H1 (cell line): ENCODE measurements at regions not wholly inside any gene's neighbourhood (a gene's known extent, or its start where the extent isn't known, plus 50 kb on each side); places are given as distances from the start of the nearest gene placed in this dataset.

ENCODE experiments used
- CTCF ChIA-PET: fragments of 300-600 bp; sonication (Branson Sonifier 250); formaldehyde crosslinking; loops from one replicate; lab custom pipeline; 2021; ENCODE audit not compliant: partially characterized antibody; lab: Charles Lee
- POLR2A ChIA-PET: fragments of 300-600 bp; sonication (Branson Sonifier 250); formaldehyde crosslinking; loops from one replicate; lab custom pipeline; 2021; ENCODE audit warnings: inconsistent platforms; ENCODE audit not compliant: partially characterized antibody; lab: Charles Lee
- DNase-seq, 2 experiments: peaks; one replicate each; pipeline versions ENCODE4 v3.0.0 to v3.0.0-alpha.2; 2010 to 2022; ENCODE audit warnings: low spot score in 2 of 2, low read depth in 1 of 2, mixed read lengths in 1 of 2
- FAIRE-seq: peaks from 2 replicates; lab custom pipeline; 2011; peaks lifted over from hg19 to GRCh38; lab: Jason Lieb, UNC
- H2AFZ ChIP-seq: 2 replicates; pipeline ENCODE4 v1.8.1; 2012; ENCODE audit warnings: low read length, inconsistent platforms
- H2AK5ac ChIP-seq: 2 replicates; pipeline ENCODE4 v1.6.1; 2013; ENCODE audit warnings: low read depth, low read length
- H2BK120ac ChIP-seq: replicated peaks from 2 replicates; pipeline ENCODE3; 2013; ENCODE audit warnings: low read depth, low read length, inconsistent platforms
- H2BK12ac ChIP-seq: 2 replicates; pipeline ENCODE4 v1.6.1; 2013; ENCODE audit warnings: low read depth, low read length
- H2BK15ac ChIP-seq: 2 replicates; pipeline ENCODE4 v1.6.1; 2013; ENCODE audit warnings: low read length
- H2BK20ac ChIP-seq: 2 replicates; pipeline ENCODE4 v1.6.1; 2013; ENCODE audit warnings: low read length
- H2BK5ac ChIP-seq: 2 replicates; pipeline ENCODE4 v1.6.1; 2013; ENCODE audit warnings: low read depth, low read length
- H3K14ac ChIP-seq: 2 replicates; pipeline ENCODE4 v1.6.1; 2013; ENCODE audit warnings: inconsistent platforms; ENCODE audit not compliant: insufficient read length
- H3K18ac ChIP-seq: 2 replicates; pipeline ENCODE4 v1.6.1; 2013; ENCODE audit warnings: low read length; ENCODE audit errors: extremely low read depth
- H3K23ac ChIP-seq: 2 replicates; pipeline ENCODE4 v1.6.1; 2013; ENCODE audit warnings: inconsistent platforms; ENCODE audit not compliant: insufficient read length
- H3K23me2 ChIP-seq: 2 replicates; pipeline ENCODE4 v1.6.1; 2013; ENCODE audit warnings: low read depth, low read length
- H3K27ac ChIP-seq: 2 replicates; pipeline ENCODE4 v1.6.1; 2011; ENCODE audit warnings: low read depth, low read length, inconsistent platforms
- H3K27me3 ChIP-seq, 4 experiments: replicated peaks in 1 of 4; 1 replicate in 1 of 4; 2 replicates in 3 of 4; pipeline versions ENCODE4 v1.6.1 to v1.8.1; 2011 to 2013; ENCODE audit warnings: low read length in 3 of 4, mild to moderate bottlenecking in 3 of 4, inconsistent platforms in 2 of 4, mixed read lengths in 2 of 4, moderate library complexity in 1 of 4; ENCODE audit not compliant: control insufficient read depth in 3 of 4, insufficient read depth in 3 of 4; ENCODE audit errors: extremely low read depth in 1 of 4
- H3K36me3 ChIP-seq, 4 experiments: 2 replicates each; pipeline versions ENCODE4 v1.6.1 to v1.8.1; 2011 to 2013; ENCODE audit warnings: mild to moderate bottlenecking in 4 of 4, low read length in 3 of 4, moderate library complexity in 2 of 4, control low read depth in 1 of 4, inconsistent platforms in 1 of 4; ENCODE audit not compliant: insufficient read depth in 4 of 4, control insufficient read depth in 2 of 4
- H3K4ac ChIP-seq: replicated peaks from 2 replicates; pipeline ENCODE3; 2013; ENCODE audit warnings: low read length, low read depth, mixed read lengths, inconsistent platforms; ENCODE audit not compliant: insufficient read length
- H3K4me1 ChIP-seq, 4 experiments: replicated peaks in 1 of 4; 1 replicate in 1 of 4; 2 replicates in 3 of 4; pipeline versions ENCODE4 v1.6.1 to v1.8.1; 2011 to 2013; ENCODE audit warnings: low read length in 3 of 4, inconsistent platforms in 2 of 4, mixed read lengths in 1 of 4; ENCODE audit not compliant: insufficient read depth in 4 of 4, control insufficient read depth in 3 of 4
- H3K4me2 ChIP-seq, 2 experiments: 2 replicates each; pipeline versions ENCODE4 v1.6.1 to v1.8.1; 2011 to 2013; ENCODE audit warnings: low read depth in 2 of 2, low read length in 2 of 2, control low read depth in 1 of 2, inconsistent platforms in 1 of 2, mild to moderate bottlenecking in 1 of 2; ENCODE audit not compliant: insufficient read depth in 1 of 2
- H3K4me3 ChIP-seq, 4 experiments: fragments of 200-600, 300-600 bp in 1 of 4; sonication (generic), shearing (Covaris generic), sonication (Bioruptor Twin) in 1 of 4; 2 replicates each; pipeline versions ENCODE4 v1.5.1 to v1.8.1; 2011 to 2016; ENCODE audit warnings: low read length in 4 of 4, low read depth in 3 of 4, control low read depth in 2 of 4, inconsistent platforms in 2 of 4, mild to moderate bottlenecking in 2 of 4, mixed read lengths in 1 of 4, moderate library complexity in 1 of 4; ENCODE audit not compliant: insufficient read depth in 2 of 4; ENCODE audit errors: extremely low read depth in 1 of 4
- H3K56ac ChIP-seq: replicated peaks from 2 replicates; pipeline ENCODE3; 2013; ENCODE audit warnings: low read depth, mild to moderate bottlenecking, mixed read lengths, low read length, inconsistent platforms; ENCODE audit not compliant: insufficient read length
- H3K79me1 ChIP-seq: 2 replicates; pipeline ENCODE4 v1.6.1; 2013; ENCODE audit warnings: low read depth, low read length, control low read depth
- H3K79me2 ChIP-seq, 2 experiments: 2 replicates each; pipeline versions ENCODE4 v1.6.1 to v1.8.1; 2012 to 2013; ENCODE audit warnings: low read length in 2 of 2, mild to moderate bottlenecking in 2 of 2, inconsistent platforms in 1 of 2; ENCODE audit not compliant: insufficient read depth in 2 of 2, control insufficient read depth in 1 of 2
- H3K9ac ChIP-seq, 4 experiments: replicated peaks in 1 of 4; 1 replicate in 1 of 4; 2 replicates in 3 of 4; pipeline versions ENCODE4 v1.6.1 to v1.8.1; 2011 to 2013; ENCODE audit warnings: low read depth in 3 of 4, low read length in 3 of 4, control low read depth in 2 of 4, mild to moderate bottlenecking in 2 of 4, moderate library complexity in 2 of 4, inconsistent platforms in 1 of 4; ENCODE audit errors: extremely low read depth in 1 of 4
- H3K9me3 ChIP-seq, 2 experiments: 2 replicates each; pipeline versions ENCODE4 v1.6.1 to v1.8.1; 2012 to 2013; ENCODE audit warnings: mild to moderate bottlenecking in 2 of 2, moderate library complexity in 2 of 2, control low read depth in 1 of 2, inconsistent platforms in 1 of 2, low read depth in 1 of 2, low read length in 1 of 2, mixed read lengths in 1 of 2; ENCODE audit not compliant: insufficient read depth in 2 of 2
- H4K20me1 ChIP-seq, 2 experiments: replicated peaks in 1 of 2; 2 replicates each; pipeline versions ENCODE3 to v1.8.1; 2011 to 2013; ENCODE audit warnings: inconsistent platforms in 2 of 2, low read length in 2 of 2, mild to moderate bottlenecking in 1 of 2; ENCODE audit not compliant: insufficient read depth in 2 of 2, control insufficient read depth in 1 of 2
- H4K5ac ChIP-seq: 2 replicates; pipeline ENCODE4 v1.6.1; 2013; ENCODE audit warnings: low read length, low read depth, mixed read lengths, inconsistent platforms; ENCODE audit not compliant: insufficient read length
- H4K8ac ChIP-seq: 2 replicates; pipeline ENCODE4 v1.8.0; 2013; ENCODE audit warnings: mild to moderate bottlenecking, moderate library complexity, low read length, inconsistent platforms; ENCODE audit not compliant: insufficient read depth; ENCODE audit errors: extremely low read depth
- H4K91ac ChIP-seq: replicated peaks from 2 replicates; pipeline ENCODE3; 2013; ENCODE audit warnings: low read length, mixed read lengths, inconsistent platforms; ENCODE audit not compliant: insufficient read length
- ATF3 ChIP-seq: IDR thresholded peaks from 2 replicates; pipeline ENCODE4 v1.6.1; 2011; ENCODE audit warnings: low read depth, mild to moderate bottlenecking, low read length; ENCODE audit not compliant: insufficient read depth
- KDM1A ChIP-seq: fragments of 200-600, 300-600 bp; sonication (generic); IDR thresholded peaks from 2 replicates; pipeline ENCODE4 v1.7.1; 2016; ENCODE audit warnings: mild to moderate bottlenecking, low read length, borderline replicate concordance
- POU5F1 ChIP-seq: IDR thresholded peaks from 2 replicates; pipeline ENCODE4 v1.6.1; 2011; ENCODE audit warnings: low read depth, mild to moderate bottlenecking, low read length, moderate library complexity
- RNF2 ChIP-seq: fragments of 200-900, 300-1000 bp; sonication (generic); IDR thresholded peaks from 2 replicates; pipeline ENCODE4 v1.7.1; 2016; ENCODE audit warnings: borderline replicate concordance, low read depth, mild to moderate bottlenecking, antibody characterized with exemption, low read length; ENCODE audit not compliant: poor library complexity, severe bottlenecking; ENCODE audit errors: missing control alignments
- RXRA ChIP-seq: IDR thresholded peaks from 2 replicates; pipeline ENCODE4 v1.6.1; 2011; ENCODE audit warnings: low read depth, mild to moderate bottlenecking, low read length, moderate library complexity; ENCODE audit not compliant: insufficient read depth
- WGBS, 2 experiments: shearing (Covaris generic) in 1 of 2; methylation state at CpG; one replicate each; pipeline versions ENCODE4 v1.1.6 to v1.1.7; 2013 to 2015; ENCODE audit warnings: low lambda C conversion rate in 2 of 2, mixed read lengths in 2 of 2, inconsistent platforms in 1 of 2, low coverage in 1 of 2, missing lambda C conversion rate in 1 of 2; ENCODE audit not compliant: insufficient replicate concordance in 2 of 2, insufficient coverage in 1 of 2, insufficient read length in 1 of 2; ENCODE audit errors: extremely low coverage in 1 of 2, missing lambda C conversion rate in 1 of 2; 5-methylcytosine and 5-hydroxymethylcytosine counted together

- no peaks in the 10 kb centered on the region for H3K23me2 ChIP-seq
- no peaks in the 10 kb centered on the region for H3K9me3 ChIP-seq
- H3K79me2 ChIP-seq = no peaks in the 10 kb centered on the region
- H3K23ac ChIP-seq = no peak overlapping the region
- no peak overlapping the region for H3K4ac ChIP-seq
- H3K56ac ChIP-seq = no peak overlapping the region
- no peak overlapping the region for H4K91ac ChIP-seq
- H4K8ac ChIP-seq = no peak overlapping the region
- no peak overlapping the region for H2AK5ac ChIP-seq
- H2BK12ac ChIP-seq = no peak overlapping the region
- no peak overlapping the region for H4K5ac ChIP-seq
- H3K79me1 ChIP-seq = no peaks in the 10 kb centered on the region
- H3K14ac ChIP-seq = no peak overlapping the region
- H4K20me1 ChIP-seq = no peaks in the 10 kb centered on the region
- no peak overlapping the region for H3K4me3 ChIP-seq
- WGBS, 2 experiments = 79% methylated on average over 1 of the region's 1 CpG; no CpG with 5 or more reads in 1 of the 2 experiments
- TF ChIP-seq KDM1A (no peak), RXRA (no peak), POU5F1 (no peak), ATF3 (no peak), RNF2 (no peak)
- H3K27me3 ChIP-seq = no peaks in the 10 kb centered on the region
- H2BK20ac ChIP-seq = no peak overlapping the region
- H2BK5ac ChIP-seq = no peak overlapping the region
- no peak overlapping the region for H3K4me2 ChIP-seq
- H2BK15ac ChIP-seq = no peak overlapping the region
- H2BK120ac ChIP-seq = no peak overlapping the region
- H3K4me1 ChIP-seq = no peaks in the 10 kb centered on the region
- no peak overlapping the region for H3K18ac ChIP-seq
- H3K27ac ChIP-seq = no peak overlapping the region
- FAIRE-seq = no peak
- no peak overlapping the region for H3K9ac ChIP-seq
- H3K36me3 ChIP-seq = no peaks in the 10 kb centered on the region
- CTCF ChIA-PET = no interaction called here
- POLR2A ChIA-PET = interaction anchor here (0.6 kb wide), 1 partner anchor 224 kb away, joined by 3 read pairs; no protein-coding TSS in a partner anchor
- H2AFZ ChIP-seq = no peak overlapping the region
- DNase-seq = no peak
Observed at GRCh38 chr10:28945959-28946358, 268.6 kb downstream of the BAMBI start.
